ENCODE measurements at regions not wholly inside any gene's neighbourhood (a gene's known extent, or its start where the extent isn't known, plus 50 kb on each side); places are given as distances from the start of the nearest gene placed in this dataset.

DNA sequence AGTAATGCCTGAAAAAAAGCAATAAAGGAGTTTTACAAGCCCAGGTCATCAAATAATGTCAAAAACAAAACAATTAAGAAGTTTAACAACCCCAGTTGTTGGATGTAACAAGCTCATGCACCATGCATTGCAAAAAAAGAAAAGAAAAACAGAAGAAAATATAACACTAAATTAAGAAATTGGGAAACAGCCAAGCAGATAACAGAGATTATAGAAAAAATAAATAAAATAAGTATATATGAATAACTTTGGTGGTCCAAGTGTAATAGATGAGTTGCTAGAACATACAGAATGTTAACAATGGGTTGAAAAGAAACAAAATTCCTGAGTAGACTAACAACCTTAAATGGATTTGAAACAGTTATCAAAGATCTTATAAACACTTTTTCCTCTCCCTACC lies 573.1 kb upstream of the SOX11 start:
- DNase-seq = no peak

DNA sequence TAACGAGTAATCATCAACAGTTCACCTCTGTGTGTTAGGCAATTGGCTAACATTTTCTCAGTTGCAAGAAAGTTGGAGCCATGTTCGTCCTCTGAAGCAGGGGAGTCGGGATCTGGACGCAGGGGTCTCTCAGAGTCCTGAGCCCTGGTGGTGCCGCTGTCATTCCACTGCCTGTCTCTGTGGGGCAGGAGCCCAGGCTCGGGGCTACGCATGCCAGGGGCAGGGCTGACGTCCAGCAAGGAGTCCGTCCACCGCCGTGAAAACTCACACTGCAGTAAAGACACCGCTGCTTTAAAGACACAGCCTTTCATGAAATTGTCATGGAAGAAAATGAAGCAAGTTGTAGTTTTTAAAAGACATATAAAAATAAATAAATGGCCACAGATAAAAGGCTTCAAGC lies 571.1 kb upstream of the SOX11 start:
- no peak for DNase-seq

DNA sequence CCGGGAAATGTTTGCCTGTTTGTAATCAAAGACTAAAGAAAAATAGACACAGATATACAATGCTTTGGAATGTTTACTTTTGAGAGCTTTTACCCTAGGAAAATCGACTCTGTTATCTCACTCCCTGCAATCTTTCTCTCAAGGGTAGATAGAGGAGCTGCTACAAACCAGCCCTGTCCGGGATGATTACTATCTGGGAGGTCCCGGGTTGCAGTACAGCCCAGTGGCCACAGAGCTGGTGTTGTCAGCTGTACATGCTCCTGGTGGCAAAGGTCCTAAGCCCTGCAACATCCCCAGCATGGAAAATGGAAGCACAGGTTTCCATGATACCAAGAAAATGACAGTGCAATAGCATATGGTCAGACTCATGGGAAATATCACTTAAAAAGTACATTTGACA lies 570.5 kb upstream of the SOX11 start:
- DNase-seq = no peak

DNA sequence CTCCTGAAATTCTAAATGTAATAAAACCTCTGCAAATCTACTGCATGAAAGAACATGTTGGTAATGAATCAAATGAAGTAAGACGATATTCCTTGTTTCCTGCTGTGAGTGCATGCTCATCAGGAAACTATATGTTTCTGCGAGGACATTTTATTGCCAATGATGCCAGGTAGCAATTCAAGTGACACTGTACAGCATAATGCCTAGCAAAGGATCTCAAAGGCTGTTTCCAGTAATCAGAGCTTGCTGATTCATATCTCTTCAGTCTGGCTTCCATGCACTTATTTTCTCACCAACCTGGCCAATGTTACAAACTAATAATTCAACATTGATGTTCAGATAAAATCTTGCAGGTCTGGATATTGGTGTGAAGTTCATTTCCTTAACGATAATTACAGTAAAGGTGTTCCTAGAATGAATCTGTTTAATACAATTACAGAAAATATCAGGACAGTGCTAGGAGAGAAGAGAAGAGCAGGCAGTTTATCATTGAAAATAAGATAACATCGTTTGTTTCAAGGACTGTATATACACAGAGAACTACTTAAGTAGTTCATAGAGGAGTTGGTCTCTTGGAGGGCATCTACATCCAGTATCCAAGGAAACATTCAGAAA lies 568.5 kb upstream of the SOX11 start:
- no peak for DNase-seq

DNA sequence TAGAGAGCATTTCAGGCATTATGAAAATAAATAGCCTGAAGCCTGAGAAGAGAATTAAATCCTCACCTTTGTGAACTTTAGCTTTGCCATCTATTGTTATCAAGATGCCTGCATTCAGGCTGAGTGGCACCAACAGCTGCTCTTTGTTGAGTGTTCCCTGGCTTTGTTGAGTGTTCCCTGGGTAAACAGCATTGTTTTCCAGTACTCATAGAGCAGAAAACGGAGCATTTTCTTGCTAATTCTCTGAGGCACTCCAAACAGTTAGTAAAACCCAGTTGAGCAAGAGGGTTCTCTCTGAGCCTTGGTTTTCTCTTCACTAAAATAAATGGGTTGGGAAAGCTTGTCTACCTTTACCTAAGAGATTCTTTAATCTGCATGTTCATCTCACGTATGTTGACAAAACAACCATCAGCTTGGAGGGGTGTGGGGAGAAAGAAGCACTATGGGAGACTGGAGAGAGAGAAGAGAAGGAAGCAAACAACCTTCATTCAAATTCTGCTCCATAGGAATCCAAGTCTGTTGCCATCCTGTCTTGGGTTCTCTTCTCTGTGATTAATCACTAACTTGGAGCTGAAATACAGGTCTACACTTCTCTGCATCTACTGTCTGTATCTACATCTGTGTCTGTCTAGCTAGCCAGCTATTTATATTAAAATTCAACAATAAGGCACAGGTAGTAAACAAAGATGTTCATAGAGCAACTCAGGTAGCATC lies 567.0 kb upstream of the SOX11 start:
- DNase-seq = no peak

DNA sequence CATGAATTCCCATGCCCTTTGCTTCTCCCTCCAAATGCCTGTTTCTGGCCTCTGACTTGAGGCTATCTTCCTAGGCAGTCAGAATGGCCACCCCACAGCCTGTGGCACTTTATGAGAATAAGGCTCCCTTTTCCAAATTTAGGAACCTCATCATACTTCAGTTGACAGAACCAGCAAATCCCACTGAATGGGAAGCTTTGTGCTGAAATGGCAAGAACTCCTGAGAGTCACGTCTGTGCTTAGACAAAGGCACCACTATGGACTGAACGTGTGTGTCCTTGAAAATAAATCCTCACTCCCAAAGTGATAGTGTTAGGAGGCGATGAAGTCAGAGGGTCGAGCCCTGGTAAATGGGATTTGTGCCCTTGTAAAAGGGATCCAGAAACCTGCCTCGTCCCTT lies 559.9 kb upstream of the SOX11 start:
- DNase-seq = no peak

DNA sequence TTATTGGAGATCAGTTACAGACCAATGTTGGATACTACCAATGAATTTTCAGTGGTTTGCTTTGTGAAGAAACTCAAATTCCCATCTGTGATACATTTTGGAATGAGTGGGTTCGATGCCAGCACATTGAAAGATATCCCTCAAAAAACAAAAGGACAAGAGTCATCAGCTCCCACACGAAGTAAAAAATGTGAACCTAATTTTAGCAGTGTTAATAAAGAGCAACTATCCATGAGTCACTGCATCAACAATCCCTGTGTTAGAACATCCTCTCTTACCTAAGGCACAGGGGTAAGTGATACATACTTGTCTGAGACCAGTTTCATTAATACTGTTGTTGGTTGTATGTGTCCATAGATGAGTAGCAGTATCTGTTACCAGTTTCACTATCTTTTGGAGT lies 551.8 kb upstream of the SOX11 start:
- no peak for DNase-seq

DNA sequence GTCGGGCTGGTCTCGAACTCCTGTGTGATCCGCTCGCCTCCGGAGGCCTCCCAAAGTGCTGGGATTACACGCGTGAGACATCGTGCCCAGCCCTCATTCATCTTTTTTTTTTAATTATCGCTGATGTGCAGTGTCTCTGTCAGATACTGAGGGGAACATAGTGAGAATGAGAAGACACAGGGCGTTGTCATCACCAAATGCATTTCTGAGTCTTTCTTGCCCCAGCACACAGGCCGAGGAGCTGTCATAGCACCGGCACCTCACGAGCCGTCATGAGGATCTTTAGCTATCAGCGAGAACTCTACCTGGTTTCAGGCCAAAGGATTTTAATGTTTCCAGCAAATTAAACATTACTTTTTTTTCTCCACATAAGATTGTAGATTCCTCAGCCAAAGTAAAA lies 548.0 kb upstream of the SOX11 start:
- no peak for DNase-seq

DNA sequence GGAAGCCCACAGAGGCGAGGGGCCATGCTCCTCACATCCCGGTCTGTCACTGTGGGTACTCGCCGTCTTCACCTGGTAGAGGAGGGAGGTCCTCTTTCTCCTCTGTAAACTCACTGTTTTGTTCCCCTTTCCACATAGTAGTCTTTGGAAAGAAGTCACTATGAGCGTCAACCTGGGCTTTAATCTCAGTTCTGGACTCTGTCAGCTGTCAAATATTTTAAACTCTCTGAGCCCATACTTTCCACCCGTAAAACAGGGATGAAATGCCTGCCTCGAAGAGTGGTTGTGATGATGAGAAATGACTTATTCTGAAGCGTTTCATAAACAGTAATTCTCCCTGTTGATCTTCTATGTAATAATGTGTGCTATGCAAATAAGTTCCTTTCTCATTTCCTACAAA lies 547.1 kb upstream of the SOX11 start:
- DNase-seq = no peak

DNA sequence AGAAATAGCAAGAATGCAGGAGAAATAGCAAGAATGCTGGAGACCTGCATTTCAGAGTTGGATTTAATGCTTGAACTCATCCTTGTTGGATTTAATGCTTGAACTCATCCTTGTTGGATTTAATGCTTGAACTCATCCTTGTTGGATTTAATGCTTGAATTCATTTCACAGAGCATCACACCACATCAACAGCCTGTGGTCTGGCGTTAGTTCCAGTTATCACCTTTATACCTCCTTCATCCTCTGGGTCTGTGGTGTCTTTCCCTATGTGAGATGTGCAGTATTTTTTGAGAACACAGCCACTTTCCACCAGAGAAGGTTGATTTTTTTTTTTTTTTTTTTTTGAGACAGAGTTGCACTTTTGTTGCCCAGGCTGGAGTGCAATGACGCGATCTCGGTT lies 546.4 kb upstream of the SOX11 start:
- no peak for DNase-seq

DNA sequence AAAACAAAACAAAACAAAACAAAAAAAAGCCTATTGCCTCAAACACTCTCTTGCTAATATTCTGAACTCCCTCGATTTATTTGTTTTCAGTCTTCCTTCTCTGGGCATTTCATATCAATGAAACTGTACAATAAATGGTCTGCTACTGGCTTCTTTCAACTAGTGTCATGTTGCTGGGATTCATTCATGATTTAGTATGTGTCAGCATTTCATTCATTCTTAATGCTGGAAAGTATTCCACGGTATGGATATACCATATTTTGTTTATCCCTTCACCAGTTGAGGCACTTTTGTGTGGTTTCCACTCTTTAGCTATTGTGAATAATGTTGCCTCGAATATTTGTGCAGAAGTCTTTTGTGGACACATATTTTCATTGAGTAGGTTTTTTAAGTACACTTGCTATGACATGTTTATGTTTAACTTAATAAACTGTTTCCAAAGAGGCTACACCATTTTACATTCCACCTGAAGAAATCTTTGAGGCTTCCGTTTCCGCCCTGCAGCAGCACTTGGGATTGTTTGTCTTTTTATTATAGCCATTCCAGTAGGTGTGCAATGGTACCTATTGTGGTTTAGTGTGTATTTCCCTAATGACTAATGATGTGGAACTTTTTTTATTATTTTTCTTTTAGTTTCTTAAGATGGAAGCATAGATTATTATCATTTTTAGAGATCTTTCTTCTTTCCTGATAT lies 543.6 kb upstream of the SOX11 start:
- no peak for DNase-seq

DNA sequence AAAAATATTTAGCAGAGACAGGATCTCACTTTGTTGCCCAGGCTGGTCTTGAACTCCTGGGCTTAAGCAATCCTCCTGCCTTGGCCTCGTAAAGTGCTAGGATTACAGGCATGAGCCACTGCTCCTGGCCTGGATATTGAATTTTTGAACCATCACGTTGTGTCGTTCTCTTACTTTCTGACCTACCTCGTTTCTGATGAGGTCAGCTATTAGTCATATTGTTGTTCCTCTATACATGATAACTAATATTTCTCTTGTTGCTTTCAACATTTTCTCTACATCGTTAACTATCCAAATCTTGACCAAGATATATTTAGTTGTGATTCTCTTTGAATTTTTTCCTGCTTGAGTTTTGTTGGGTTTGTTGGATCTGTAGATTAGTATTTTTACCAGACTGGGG lies 541.3 kb upstream of the SOX11 start:
- no peak for DNase-seq

DNA sequence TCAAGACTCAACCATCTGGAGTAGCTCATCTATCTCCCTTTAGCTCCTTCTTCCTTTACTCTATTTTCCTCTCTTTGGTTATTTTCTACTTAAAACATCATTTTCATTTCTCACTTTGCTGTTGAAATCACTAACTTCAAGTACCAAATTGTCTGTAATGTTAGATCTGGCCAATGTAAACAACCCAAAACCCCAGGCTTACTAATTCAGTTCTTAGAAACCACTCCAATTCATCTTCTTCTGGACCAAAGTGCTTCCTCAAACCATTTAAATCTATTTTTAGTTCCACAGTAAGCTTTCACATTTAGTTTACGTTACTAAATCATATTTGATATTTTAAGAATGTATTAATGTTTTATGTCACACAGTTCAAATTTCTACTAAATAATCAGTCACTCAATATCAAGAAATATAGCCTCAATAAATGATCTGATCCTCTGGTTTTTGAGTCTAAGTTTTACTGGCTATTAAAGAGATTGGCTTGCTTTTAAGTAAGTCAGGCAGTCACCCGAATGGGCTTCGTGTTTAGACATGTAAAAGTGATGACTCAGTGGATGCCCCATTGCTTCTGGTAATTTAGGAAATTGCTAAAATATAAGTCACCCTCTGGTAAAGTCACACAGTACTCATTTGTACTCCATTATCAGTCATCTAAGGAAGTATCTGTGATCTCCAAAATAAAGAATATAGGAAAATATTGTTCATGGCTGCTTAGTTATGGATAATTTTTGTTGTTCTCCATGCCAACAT lies 527.2 kb upstream of the SOX11 start:
- no peak for DNase-seq

DNA sequence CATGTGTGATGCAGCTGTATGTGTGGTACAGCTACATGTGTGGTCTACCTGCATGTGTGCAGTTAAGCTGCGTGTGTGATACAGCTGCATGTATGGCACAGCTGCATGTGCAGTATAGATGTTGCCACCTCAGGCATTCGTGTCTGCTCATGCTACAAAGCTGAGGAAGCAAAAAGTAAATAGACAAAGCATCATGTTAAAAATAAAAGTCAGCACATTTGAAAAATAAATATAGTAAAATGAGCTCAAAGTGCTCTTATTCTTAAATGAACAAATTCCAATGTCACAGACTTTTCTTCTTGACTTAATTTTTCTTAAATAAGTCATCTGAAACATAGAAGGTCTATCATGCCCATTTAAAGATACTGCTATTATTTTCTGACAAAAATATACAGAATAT lies 519.3 kb upstream of the SOX11 start:
- DNase-seq = no peak

DNA sequence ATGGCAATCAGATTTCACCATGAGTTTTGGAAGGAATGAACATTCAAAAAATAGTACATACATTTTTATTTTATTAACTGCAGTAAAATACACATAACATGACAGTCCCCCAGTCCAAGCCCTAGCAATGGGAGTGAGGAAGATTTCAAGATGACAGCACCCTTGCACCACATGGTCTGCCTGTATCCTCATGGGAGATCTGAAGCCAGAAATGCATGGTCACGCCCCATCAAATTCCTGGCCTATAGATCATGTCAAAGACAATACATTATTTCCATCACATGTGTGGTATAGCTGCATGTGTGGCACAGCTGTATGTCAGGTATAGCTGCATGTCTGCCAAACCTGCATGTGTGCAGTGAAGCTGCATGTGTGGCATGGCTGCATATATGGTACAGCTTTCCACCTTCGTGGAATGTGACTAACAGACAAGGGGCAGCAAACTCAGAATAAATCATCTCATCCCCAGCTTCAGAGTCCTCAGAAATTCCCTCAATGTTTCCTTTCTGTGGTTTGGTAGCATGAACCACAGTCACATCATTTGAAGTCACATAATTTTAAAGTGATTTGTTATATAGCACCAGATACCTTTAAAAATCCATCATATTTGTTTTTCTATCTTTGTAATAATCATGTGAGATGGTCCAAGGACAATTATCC lies 518.2 kb upstream of the SOX11 start:
- DNase-seq = no peak

DNA sequence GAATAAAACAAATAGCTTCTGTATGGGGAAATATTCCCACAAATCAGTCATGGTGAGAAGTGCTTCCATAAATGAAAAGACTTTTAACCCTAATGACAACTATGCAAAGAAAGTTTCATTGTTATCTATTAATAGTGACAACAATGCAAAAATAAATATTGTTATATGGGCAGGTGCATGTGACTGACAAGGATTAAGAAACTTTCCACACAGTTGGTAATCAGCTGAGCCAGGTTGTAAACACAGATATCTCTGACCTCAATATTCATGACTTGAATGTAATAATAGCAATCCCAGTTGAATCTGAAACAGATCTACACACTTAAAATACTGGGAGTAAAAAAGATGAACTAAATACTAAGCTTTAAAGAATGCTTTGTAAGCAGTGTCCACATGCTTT lies 517.0 kb upstream of the SOX11 start:
- no peak for DNase-seq

DNA sequence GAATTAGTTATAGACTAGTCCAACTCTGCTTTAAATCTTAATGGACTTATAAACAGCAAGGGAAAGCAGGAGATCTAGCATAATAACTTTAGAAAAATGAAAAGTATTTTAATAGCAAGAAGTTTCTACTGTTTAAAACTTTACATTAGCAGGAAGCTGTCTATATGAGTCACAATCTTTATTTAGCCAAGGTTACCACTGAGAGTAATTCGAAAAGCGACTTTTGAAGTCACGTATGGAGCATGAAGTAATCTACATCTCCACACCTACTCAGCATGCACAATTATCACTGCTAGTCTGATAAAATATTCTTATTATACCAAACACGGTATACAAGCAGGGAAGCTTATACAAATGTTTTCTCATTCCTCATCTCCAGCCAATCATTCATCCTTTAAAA lies 515.4 kb upstream of the SOX11 start:
- DNase-seq = no peak

DNA sequence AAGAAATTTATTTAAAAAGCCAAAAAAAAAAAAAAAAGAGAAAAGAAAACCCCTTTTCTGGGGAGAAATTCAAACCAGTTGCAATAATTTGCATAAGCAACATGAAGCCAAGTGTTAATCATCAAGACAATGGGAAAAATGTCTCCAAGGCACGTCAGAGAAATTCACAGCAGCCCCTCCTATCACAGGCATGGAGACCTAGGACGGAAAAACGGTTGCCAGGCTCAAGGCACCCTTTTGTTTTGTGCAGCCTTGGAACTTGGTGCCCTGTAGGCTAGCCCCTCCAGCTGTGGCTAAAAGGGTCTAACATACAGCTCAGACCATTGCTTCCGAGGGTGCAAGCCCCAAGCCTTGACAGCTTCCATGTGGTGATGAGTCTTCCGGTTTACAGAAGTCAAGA lies 509.2 kb upstream of the SOX11 start:
- no peak for DNase-seq

DNA sequence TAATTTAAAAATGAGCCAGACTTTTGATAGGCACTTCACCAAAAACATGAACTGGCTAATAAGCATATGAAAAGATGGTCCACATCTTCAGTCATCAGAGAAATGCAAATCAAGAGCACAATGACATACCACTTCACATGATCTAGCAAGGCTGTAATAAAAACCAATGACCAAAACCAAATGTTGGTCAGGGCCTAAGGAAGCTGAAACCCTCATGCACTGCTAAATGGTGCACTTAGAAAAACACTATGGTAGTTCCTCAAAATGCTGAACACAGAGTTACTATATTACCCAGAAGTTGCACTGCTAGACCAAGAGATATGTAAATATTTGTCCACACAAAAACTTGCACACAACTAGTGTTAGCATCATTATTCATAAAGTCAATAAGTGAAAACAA lies 504.9 kb upstream of the SOX11 start:
- DNase-seq = no peak

DNA sequence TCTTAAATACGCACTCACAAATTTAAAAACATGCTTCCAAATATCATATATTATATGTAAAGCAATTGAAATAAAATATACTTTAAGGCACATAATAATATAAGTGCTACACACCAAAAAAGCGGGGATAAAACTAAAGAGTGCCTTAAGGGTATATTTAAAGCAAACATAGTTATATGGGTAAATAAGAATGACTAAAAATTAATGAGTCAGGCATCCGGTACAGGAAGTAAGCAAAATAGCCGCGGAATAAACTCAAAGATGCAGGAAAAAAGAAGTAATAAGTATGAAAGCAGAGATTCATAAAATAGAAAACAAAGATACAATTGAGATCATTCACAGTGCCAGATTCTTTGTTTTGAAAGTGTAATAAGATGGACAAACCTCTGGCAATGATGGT lies 503.5 kb upstream of the SOX11 start:
- DNase-seq = no peak

DNA sequence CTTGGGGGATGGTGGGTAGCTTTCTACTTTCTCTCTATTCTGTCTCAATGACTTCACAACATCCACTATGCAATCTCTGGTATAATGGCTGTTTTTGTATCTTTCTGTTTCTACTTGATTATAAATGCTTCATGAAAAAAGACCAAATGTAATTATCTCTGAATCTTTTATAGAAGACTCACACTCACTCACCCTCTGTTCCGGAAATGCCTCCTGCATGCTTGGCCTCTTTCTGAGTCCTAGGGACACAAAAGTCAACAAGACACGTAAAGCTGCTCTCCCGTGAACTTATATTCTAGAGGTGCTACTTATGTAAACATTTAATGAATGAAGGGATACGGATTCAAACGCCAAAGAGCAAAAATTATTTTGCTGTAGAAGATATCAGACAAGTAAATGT lies 502.2 kb upstream of the SOX11 start:
- no peak for DNase-seq

DNA sequence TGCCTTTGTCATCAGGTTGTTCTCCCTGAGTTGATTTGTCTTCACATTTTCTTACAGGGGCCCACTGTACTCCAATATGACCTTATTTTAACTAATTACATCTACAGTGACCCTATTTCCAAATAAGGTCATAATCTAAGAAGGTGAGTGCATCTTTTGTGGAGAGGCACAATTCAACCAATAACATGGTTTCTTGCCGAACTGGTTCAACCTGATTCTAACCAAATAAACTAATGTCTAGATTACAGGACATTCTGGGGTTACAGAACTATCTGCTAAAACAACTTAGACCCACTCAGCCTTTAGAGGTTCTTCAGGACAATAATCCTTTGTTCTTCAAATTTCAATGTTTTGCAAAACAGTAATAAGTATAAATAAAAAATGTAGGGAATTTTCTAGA lies 496.5 kb upstream of the SOX11 start:
- no peak for DNase-seq

DNA sequence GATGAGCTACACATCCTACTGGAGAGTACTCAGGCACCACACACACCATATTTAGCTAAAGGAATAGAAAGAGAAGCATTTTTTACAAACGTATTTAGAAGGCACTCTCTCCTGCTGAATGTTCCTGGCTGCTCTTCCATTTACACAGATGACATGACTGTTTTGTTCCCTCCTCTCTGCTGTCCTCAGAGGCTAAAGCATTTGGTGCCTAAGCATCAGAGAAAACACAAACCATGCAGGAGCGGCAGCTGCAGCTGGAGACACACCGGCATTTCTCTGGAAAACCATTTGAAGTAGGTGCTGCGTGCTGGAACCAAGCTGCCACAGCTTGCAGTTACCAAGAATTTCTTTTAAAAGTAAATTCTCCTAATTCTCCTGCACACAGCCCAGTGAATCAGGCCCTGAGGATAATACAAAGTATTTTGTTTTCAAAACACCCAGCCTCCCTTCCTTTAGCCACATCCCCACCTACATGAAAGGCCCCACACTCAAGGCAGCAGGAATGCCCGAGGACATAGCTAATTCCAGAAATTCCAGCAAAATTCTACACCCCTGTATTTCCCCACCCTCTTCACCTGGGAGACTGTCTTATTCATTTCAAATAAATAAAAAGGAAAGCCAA lies 488.9 kb upstream of the SOX11 start:
- no peak for DNase-seq

All from suppressor macrophage treated with lipopolysaccharide for 4 hours (primary cell).